Activated T-cell treated with anti-CD3 and anti-CD28 coated beads for 24 hours (primary cell): ENCODE measurements at regions not wholly inside any gene's neighbourhood (a gene's known extent, or its start where the extent isn't known, plus 50 kb on each side); places are given as distances from the start of the nearest gene placed in this dataset.
"Not testable (repeated sequence)": the region's sequence is repeated elsewhere in the genome, so short reads cannot be mapped to it uniquely, and the experiment has no call there.

Source experiments
- DNase-seq: peaks from one replicate; pipeline ENCODE4 v3.0.0-alpha.2; 2020; ENCODE audit warnings: low read depth

DNA sequence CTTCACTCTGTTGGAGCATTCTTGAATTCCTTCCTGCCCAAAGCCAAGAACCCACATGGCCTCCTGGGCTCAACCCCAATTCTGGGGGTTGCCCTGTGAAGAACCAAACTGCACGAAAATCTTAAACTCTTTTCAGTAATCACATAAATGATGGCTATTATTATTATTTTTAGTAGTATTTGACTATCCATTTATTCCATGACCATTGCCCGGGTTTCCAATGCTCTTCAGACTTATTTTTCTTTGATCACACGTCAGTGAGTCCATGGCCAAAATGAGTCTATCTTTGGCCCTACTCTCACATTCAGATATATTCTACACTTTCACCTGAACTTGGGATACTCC lies 185.9 kb downstream of the AVL9 start:
- DNase-seq, result no peak

DNA sequence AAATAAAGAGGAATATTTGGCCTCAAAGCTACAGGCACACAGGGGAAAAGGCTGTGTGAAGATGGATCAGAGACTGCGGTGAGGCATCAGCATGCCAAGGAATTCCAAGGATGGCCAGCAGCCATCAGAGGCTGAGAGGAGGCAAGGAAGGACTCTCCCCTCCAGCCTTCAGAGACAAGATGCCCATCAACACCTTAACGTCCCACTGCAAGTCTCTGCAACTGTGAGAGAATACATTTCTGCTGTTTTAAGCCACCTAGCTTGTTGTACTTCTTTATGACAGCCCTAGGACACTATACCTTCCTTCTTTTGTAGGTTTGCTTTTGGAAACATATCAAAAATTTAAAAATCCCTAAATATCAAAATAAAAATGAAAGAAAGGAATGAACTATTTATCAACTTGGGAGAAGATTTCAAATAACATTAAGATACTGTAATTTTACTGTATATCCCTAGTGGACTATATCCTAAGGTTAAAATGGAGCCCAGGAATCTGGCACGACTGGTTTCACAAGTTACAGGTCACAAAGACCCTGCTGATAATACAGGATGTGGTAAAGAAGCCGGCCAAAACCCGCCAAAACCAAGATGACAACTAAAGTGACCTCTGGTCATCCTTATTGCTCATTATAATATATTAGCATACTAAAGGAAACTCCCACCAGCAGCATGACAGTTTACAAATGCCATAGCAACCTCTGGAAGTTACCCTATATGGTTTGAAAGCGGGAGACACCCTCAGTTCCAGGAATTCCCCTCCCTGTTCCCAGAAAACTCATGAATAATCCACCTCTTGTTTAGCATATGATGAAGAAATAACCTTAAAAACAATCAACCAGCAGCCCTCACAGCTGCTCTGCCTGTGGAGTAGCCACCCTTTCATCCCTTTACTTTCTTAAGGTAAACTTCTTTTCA lies 185.2 kb downstream of the AVL9 start:
- DNase-seq, result no peak

DNA sequence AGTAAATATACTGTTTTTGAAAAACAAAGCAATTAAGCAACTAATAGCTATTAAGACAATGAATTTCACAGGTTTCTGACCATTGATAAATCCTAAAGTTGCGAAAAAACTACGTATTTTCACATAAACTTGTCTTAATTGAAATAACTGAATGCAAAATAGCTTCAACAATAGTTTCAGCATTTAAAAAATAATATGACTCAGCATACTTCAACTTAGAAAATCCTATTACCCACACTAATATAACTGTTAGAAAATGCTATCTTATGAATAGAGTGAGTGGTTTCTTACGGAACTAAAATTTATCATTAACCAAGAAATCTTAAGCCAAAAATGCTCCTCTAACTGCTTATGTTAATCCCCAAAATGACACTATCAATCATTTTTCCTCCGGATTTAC lies 183.9 kb downstream of the AVL9 start:
- DNase-seq, result no peak

DNA sequence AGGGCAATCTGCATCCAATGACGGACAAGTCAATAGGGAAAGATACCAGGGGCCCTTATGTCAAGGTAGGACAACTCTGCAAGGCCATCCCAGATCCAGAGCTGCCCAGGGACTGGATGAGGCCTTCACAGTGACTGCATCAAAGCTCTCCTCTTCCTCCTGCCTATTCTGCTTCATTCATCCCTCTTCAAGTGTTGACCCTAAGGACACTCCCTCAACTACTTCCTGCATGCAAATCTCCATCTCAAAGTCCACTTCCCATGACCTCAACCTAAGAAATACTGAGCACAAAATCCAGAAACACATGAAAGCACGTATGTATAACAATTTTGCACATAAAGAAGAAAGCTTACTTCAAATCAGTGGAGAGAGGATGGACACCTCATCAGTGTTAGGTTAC lies 182.3 kb downstream of the AVL9 start:
- no peak for DNase-seq

DNA sequence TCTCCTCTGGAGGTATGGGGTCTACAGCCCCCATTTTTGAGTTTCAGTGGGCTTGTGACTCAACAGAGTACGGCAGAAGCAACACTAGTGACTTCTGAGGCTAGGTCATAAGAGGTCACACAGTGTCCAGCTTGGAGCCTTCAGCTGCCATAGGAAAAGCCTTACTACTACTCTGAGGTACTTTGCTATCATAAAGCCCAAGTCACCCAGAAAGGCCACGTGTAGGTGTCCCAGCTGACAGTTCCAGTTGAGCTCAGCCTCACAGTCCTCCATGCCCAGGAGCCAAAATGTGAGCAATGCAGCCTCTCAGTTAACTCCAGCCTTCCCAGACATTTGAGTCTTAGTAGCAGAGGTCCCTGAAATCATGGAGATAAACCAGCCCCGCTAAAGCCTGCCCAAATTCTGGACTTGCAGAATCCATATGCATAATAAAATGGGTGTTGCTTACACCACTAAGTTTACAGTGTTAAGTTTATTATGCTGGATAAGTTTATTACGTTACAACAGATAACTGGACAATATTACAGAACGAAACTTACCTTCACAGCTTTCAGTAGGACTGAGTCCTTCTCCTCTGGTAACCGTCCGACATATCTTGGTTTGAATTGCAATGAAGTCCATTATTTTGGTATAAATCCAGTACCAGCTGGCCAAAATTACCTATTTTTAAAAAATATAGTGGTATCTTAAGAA lies 181.1 kb downstream of the AVL9 start:
- no peak for DNase-seq

DNA sequence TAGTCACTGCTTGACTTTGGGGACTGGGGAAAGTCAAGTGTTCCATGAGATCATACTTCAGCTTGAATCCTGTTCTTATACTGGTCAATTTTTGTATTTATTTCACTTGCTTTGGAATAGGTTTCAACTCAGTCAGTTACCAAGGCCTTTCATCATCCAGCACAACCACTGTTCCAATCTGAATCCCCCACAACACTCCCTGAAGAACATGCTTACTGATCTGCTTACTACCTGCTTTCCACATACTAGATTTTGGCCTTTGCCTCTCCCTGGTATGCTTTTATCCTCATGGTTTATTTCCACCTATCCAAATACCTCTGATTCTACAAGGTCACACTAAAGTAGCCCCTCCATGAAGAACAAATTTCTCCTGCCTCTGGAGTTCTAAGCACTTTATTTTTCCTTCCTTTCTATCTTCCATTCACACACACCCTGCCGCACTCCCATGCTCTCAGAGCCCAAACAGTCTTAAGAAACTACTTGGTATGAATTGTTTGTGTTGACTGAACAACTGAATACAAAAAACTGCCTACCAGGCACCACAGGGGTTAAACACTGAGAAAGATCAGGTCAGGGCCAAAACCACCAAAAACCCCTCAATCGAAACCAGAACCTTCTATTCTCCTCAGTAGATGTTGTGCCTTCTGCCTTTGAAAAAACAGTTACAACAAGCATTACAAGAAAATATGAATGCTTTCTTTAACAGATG lies 178.1 kb downstream of the AVL9 start:
- DNase-seq, result no peak

DNA sequence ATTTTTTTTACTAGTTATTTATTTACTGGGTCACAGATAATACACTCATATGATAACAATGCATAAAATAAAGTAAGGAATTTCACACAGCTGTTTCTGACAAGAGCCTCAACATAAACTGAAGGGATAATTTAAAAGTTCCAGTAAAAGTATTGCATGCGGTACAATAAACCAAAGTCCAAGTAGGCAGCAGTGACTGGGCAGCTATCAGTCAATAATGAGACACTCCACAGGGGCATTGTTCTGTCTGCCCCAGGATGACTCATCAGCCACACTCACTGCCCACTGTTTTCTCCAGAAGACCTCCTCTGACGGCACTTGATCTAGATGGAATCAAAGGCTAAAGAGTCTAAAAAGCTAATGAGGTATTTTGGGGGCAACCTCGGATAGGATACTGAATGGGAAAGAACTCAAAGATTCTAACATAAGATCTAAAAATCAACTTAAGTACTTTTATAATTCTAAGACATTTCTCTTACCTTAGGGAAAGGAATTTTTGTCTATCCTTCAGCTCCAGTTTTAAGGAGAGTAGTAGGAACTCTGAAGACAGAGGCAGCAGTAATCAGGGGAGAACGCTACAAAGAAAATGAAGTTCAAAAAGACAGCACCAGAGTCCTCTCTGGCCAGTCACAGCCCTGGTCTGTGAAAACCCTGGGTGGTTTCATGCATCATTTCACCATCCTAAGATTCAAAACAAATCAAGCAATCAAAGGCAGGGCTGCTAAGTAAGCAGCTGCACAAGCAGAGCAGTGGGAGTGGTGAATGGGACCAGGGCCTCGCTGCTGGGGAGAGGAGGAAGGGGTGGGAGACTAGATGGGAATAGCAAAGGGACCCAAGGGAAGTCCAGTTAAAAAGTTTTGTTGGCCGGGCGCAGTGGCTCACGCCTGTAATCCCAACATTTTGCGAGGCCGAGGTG lies 175.1 kb downstream of the AVL9 start:
- no peak for DNase-seq

DNA sequence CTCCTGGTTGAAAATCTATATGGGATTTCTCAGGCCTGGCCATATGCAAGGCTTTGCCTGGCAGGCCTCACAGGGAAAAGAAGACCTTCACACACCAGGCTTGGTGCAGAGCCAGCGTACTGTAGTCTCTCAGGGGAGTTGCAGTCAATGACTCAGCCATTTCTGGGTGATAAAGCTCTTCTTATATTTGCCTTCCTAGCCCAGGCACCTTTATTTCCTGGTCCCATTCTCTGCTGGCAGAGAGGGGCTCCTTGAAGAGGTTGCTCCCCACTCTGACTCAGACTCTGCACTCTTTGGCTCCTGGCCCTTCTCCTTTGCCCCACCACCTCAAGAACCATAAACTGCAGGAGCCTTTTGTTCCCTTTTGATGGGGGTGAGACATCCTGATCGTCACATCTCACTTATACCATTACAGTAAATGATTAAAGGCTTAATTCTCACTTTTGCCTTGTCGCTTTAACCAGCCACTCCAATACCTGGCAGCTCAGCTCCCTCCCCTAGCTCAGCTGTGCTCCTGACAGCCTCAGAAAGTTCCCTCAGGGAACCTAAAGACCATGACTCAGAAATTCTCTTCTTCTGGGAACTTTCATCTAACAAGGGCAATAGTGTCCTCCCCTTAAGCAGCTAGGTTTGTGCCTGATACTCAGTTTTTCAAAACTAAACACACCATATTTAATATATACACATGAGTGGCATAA lies 174.0 kb downstream of the AVL9 start:
- DNase-seq, result not testable (repeated sequence)

DNA sequence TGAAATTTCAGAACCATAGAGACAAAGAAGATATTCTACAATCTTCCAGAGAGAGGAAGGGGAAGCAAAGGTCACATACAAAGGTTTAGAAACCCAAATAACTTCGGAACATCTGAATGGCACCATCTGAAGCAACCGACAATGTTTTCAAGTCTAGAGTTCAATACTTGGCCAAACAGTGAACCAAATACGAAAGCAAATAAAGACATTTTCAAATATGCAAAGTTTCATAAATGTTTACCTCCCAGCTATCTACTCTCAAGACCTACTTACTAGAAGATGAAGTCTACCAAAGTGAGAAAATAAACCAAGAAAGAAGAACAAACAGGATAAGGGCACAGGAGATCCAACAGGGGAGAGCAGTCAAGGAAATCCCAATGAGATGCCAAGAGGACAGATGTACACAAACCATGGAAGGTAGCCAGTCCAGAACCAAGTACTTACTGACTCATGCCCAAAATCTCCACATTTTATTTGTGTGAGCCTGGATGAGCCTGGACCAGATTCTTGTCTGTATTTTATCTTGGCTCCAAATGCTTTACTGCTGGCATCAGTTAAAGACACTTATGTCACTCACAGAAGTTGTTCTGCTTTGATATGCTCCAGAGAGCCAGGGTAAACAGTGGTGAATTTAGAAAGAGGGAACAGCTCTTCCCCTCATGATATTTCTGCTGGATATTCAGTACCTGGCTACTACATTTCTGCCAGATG lies 173.3 kb downstream of the AVL9 start:
- not testable (repeated sequence) for DNase-seq

DNA sequence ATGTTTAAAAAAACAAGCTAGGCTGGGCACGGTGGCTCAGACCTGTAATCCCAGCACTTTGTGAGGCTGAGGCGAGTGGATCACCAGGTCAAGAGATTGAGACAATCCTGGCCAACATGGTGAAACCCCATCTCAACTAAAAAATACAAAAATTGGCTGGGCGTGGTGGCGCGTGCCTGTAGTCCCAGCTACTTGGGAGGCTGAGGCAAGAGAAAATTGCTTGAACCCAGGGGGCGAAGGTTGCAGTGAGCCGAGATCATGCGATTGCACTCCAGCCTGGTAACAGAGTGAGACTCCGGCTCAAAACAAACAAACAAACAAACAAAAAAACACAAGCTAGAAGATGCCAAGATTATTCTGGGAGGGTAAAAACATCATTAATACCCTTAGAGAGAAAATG lies 172.3 kb downstream of the AVL9 start:
- not testable (repeated sequence) for DNase-seq

DNA sequence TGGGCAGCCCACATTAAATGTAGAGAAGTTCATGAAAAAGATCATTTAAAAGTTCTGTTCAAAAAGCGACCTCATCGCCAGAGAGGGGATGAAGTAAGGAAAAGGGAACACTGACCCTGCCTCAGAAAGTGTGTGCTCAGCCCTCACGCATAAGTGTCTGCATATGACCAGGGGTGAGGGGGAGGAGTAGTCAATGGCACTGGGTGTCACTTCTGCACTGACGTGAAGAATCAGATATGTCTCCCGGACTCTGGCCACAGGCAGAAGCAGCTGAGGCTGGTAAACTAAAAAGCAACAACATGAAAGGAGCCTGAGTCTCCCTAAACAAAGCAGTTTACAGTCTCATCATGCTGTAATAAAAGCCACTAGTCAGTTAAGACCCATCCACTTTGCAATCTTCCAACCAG lies 168.5 kb downstream of the AVL9 start:
- not testable (repeated sequence) for DNase-seq

DNA sequence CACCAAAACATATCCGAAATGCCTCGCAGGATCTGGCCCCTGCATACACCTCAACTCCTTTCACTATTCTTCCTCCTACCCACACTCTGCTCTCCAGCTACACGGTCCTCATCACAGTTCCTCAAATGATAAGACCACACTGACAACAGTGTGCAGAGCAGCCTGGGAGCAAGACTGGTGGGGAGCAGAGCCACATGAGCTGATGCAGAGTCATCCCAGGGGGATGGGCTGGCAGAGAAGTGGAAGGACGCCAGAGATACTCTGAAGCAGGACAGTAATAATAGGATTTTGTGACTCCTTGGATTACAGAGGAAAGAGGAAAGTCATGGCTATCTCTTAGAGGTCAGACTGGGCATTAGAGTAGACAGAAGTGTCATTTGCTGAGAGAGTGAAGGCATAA lies 167.2 kb downstream of the AVL9 start:
- not testable (repeated sequence) for DNase-seq

DNA sequence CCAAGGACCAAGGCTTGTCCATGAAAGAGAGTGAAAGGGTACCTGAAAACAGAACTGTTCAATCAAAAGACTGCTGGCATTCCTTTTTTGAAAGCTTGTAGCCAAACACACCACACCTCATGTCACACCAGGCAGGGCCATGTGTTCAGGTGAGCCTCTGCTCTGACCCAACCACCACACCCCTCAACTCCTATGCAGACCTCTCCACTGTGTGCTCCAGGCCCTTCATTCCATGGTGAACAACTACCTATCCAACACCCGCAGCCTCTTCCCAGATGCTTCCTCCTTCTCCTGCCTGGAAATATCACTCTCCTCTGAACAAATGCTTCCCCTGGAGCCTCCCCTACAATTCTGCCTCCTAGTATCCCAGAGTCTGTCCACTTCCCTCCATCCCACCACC lies 166.6 kb downstream of the AVL9 start:
- no peak for DNase-seq

DNA sequence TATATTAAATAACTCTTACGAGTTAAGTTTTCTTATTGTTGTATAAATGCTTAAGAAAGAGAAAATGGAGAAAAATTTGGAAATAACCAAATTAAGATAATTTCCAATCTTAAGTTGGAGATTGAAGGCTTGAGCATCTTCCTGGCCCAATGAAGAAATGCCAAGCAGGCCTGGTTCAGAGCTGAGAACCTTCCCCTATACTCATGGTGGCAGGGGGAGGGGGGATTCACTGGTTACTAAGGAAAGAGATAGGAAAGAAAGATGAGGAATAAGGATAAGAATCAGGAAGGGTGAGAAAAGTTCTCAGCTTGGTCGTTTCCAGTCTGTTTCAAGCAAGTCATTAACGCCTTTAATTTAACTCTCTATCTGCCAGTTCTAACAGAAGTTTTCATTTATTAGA lies 166.2 kb downstream of the AVL9 start:
- no peak for DNase-seq

DNA sequence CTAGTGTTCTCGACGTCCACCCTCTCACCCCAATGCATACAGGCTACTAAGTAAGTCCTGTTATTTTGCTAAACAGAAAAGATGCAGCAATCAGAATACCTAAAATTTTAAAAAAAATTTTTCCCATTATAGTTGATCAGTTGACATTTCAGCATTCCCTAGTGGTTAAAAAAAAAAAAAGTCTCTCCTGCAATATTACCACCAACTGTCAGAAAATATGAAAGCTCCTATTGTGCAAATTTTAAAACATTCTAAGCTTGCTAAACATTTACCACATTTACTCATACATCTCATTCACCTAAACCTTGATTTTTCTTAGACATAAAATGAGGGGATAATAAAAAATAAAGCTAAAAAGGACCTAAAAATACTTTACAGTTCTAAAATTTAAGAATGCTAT lies 165.6 kb downstream of the AVL9 start:
- DNase-seq, result no peak

DNA sequence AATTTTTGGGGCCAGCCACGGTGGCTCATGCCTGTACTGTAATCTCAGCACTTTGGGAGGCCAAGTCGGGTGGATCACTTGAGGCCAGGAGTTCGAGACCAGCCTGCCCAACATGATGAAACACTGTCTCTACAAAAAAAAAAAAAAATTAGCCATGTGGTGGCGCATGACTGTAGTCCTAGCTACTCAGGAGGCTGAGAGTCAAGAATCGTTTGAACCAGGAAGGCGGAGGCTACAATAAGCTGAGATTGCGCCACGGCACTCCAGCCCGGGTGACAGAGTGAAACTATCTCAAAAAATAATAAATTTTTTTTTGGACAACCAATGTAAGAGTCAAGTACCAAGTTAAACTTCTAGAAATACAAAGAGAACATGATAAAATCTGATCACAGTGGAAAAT lies 164.6 kb downstream of the AVL9 start:
- no peak for DNase-seq

DNA sequence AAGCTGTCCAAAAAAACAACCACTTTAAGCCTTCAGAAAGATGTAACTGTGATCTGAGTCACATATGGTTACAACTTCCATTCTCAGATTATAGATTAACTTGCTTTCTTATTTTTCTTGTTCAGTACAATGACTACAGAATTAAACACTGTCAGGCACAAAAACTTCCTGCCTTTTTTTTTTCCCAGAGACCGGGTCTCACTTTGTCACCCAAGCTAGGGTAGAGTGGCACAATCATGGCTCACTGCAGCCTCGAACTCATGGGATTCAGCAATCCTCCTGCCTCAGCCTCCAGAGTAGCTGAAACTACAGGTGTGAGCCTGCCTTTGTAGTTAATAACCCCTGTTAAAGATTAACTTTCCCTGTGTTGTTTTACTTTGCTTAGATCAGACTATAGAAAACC lies 163.2 kb downstream of the AVL9 start:
- no peak for DNase-seq

DNA sequence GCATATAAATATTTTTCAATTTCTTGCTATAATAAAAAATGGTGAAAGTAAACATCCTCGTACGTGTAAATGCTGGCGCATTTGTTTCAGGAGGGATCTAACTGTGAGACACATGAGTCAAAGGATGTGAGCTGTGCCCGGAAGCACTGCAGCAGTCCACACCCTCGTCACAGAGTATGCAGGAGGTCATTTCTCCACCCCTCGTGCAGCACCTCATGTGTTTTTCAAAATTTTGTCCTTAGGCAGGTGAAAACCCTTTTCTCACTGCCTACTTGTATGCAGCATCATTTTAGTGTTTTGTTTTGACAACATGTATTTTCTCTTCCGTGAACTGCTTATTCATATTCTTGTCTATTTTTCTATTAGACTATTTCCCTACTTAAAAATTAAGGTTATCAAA lies 162.7 kb downstream of the AVL9 start:
- no peak for DNase-seq

DNA sequence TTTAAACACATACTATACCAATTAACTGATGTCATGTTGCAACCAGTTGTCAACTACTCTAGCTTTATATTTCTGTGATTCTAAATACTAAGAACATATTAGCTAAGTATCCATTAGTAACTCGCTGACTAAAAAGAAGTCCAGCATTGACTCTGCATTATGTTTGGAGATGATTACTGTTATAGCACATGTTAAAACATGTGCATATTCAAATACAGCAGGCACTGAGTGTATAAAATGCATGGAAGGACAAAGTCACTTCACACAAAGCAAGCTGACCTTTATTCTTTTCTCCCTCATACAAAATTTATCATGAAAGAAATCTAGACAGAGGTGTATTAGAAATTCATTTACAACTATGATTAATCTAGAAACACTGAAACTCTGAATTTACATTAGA lies 159.3 kb downstream of the AVL9 start:
- DNase-seq, result not testable (repeated sequence)

DNA sequence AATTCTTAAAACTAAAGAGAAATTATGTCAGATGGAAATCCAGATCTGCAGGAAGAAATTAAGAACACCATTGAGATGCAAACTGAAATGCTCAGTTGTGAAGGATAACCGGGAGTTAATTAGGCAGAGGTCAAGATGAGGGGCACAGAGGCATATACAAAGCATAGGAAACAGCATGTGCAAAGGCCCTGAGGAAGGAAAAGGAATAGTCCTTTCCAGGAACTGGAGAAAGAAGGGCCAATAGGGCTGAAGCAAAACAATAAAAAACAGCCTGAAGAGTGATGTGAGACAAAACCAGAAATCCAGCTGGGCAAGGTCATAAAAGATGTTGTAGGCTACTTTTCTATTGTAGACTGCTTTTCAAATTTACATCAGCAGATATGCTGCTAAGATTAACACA lies 155.1 kb downstream of the AVL9 start:
- not testable (repeated sequence) for DNase-seq
